OCI-LY1 (cell line): ENCODE measurements at regions not wholly inside any gene's neighbourhood (a gene's known extent, or its start where the extent isn't known, plus 50 kb on each side); places are given as distances from the start of the nearest gene placed in this dataset.

Experiments used
- EZH2 ChIP-seq: fragments of 200-600 bp; sonication (generic), shearing (Covaris generic); IDR thresholded peaks from 2 replicates; pipeline ENCODE4 v1.8.0; 2017; ENCODE audit warnings: borderline replicate concordance, mixed run types, mild to moderate bottlenecking, antibody characterized with exemption, low read length, moderate library complexity, mixed read lengths
- TF ChIP-seq, protein P1 (sequence below): fragments of 200-600 bp; sonication (generic), shearing (Covaris generic); IDR thresholded peaks from 2 replicates; pipeline ENCODE4 v1.5.1; 2017; ENCODE audit warnings: mild to moderate bottlenecking, antibody characterized with exemption, low read length, moderate library complexity, mixed read lengths

- TF ChIP-seq, protein P1, sequence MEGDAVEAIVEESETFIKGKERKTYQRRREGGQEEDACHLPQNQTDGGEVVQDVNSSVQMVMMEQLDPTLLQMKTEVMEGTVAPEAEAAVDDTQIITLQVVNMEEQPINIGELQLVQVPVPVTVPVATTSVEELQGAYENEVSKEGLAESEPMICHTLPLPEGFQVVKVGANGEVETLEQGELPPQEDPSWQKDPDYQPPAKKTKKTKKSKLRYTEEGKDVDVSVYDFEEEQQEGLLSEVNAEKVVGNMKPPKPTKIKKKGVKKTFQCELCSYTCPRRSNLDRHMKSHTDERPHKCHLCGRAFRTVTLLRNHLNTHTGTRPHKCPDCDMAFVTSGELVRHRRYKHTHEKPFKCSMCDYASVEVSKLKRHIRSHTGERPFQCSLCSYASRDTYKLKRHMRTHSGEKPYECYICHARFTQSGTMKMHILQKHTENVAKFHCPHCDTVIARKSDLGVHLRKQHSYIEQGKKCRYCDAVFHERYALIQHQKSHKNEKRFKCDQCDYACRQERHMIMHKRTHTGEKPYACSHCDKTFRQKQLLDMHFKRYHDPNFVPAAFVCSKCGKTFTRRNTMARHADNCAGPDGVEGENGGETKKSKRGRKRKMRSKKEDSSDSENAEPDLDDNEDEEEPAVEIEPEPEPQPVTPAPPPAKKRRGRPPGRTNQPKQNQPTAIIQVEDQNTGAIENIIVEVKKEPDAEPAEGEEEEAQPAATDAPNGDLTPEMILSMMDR: no peak
- no peak for TF ChIP-seq EZH2
Measured at GRCh38 chr22:19574247-19574646, 50.0 kb upstream of the CLDN5 start.
